Liver (tissue), 8 donors: ENCODE measurements at regions not wholly inside any gene's neighbourhood (a gene's known extent, or its start where the extent isn't known, plus 50 kb on each side); places are given as distances from the start of the nearest gene placed in this dataset.

ENCODE experiments used
- DNase-seq: peaks from one replicate; pipeline ENCODE4 v3.0.0-alpha.2; 2017; ENCODE audit warnings: low spot score
- H3K27ac ChIP-seq, 2 donors: one replicate each; pipeline ENCODE4 v1.7.0; 2013; ENCODE audit warnings: inconsistent platforms in 2 of 2, low read length in 2 of 2, control low read depth in 1 of 2, low read depth in 1 of 2, mild to moderate bottlenecking in 1 of 2
- H3K27me3 ChIP-seq, 4 donors: one replicate each; pipeline versions ENCODE4 v1.6.1 to v1.7.0; 2013; ENCODE audit warnings: low read length in 3 of 4, inconsistent platforms in 1 of 4, mild to moderate bottlenecking in 1 of 4, moderate library complexity in 1 of 4; ENCODE audit not compliant: control insufficient read depth in 4 of 4, insufficient read depth in 4 of 4
- H3K36me3 ChIP-seq, 4 donors: one replicate each; pipeline versions ENCODE4 v1.6.1 to v1.7.0; 2013; ENCODE audit warnings: low read length in 3 of 4, mild to moderate bottlenecking in 3 of 4, low read depth in 1 of 4, moderate library complexity in 1 of 4; ENCODE audit not compliant: control insufficient read depth in 4 of 4, insufficient read depth in 3 of 4
- H3K4me1 ChIP-seq, 4 donors: one replicate each; pipeline versions ENCODE4 v1.6.1 to v1.7.0; 2013; ENCODE audit warnings: low read length in 3 of 4, mild to moderate bottlenecking in 3 of 4, moderate library complexity in 1 of 4; ENCODE audit not compliant: control insufficient read depth in 4 of 4, insufficient read depth in 4 of 4
- H3K4me3 ChIP-seq, 3 donors: one replicate each; pipeline versions ENCODE4 v1.6.1 to v1.7.0; 2013; ENCODE audit warnings: low read length in 3 of 3, control low read depth in 1 of 3, low read depth in 1 of 3, mild to moderate bottlenecking in 1 of 3
- H3K9ac ChIP-seq, 2 donors: one replicate each; pipeline ENCODE4 v1.7.0; 2013; ENCODE audit warnings: low read length in 2 of 2, mild to moderate bottlenecking in 2 of 2, moderate library complexity in 2 of 2, control low read depth in 1 of 2, low read depth in 1 of 2
- H3K9me3 ChIP-seq, 4 donors: one replicate each; pipeline versions ENCODE4 v1.6.1 to v1.7.0; 2013; ENCODE audit warnings: low read length in 3 of 4; ENCODE audit not compliant: control insufficient read depth in 4 of 4
- CTCF ChIP-seq: fragments of 150-350 bp; IDR thresholded peaks from 2 replicates; pipeline ENCODE4 v1.5.1; 2017; ENCODE audit warnings: improper control_type of control experiment, low read depth, low read length; ENCODE audit not compliant: missing input control
- EGR1 ChIP-seq, 2 donors: IDR thresholded peaks; 2 replicates each; pipeline ENCODE4 v1.6.1; 2016 to 2018; ENCODE audit warnings: antibody characterized with exemption in 2 of 2, low read depth in 2 of 2
- FOXA1 ChIP-seq: IDR thresholded peaks from 2 replicates; pipeline ENCODE4 v1.6.1; 2016; ENCODE audit warnings: antibody characterized with exemption
- GABPA ChIP-seq, 2 donors: IDR thresholded peaks in 1 of 2; conservative IDR thresholded peaks in 1 of 2; 2 replicates each; pipeline ENCODE4 v1.6.1; 2016; ENCODE audit warnings: antibody characterized with exemption in 2 of 2, mild to moderate bottlenecking in 1 of 2, moderate library complexity in 1 of 2
- HNF4A ChIP-seq, 2 donors: conservative IDR thresholded peaks; 2 replicates each; pipeline ENCODE4 v1.6.1; 2016; ENCODE audit warnings: antibody characterized with exemption in 2 of 2, mild to moderate bottlenecking in 2 of 2
- JUND ChIP-seq, 2 donors: IDR thresholded peaks; 2 replicates each; pipeline ENCODE4 v1.6.1; 2016; ENCODE audit warnings: antibody characterized with exemption in 2 of 2
- MAX ChIP-seq: IDR thresholded peaks from 2 replicates; pipeline ENCODE4 v1.6.1; 2016; ENCODE audit warnings: antibody characterized with exemption
- NR2F2 ChIP-seq: IDR thresholded peaks from 2 replicates; pipeline ENCODE4 v1.6.1; 2016; ENCODE audit warnings: antibody characterized with exemption
- RAD21 ChIP-seq, 2 donors: IDR thresholded peaks; 2 replicates each; pipeline ENCODE4 v1.6.1; 2016; ENCODE audit warnings: antibody characterized with exemption in 2 of 2, mild to moderate bottlenecking in 2 of 2
- REST ChIP-seq: IDR thresholded peaks from 2 replicates; pipeline ENCODE4 v1.6.1; 2016; ENCODE audit warnings: antibody characterized with exemption, mild to moderate bottlenecking
- RXRA ChIP-seq, 2 donors: IDR thresholded peaks; 2 replicates each; pipeline ENCODE4 v1.6.1; 2017 to 2018; ENCODE audit warnings: antibody characterized with exemption in 2 of 2, mild to moderate bottlenecking in 1 of 2
- WGBS: extraction: QIAGEN DNeasy Blood & Tissue Kit; methylation state at CpG from one replicate; pipeline ENCODE4 v1.1.7; 2013; 5-methylcytosine and 5-hydroxymethylcytosine counted together
- donor health status: healthy.
- donor health status: healthy.
- donor health status: healthy.
- donor health status: healthy.
- donor health status: healthy.

GRCh38 chr13:74210693-74211393, 76.6 kb upstream of the KLF12 start:
- Histone ChIP-seq H3K9ac (no peak overlapping the region), H3K36me3 (no peaks in the 10 kb centered on the region), H3K27me3 (no peaks in the 10 kb centered on the region), H3K4me3 (no peak overlapping the region), H3K27ac (no peak overlapping the region), H3K4me1 (peaks cover 0 to 6% (median 1%) of the 10 kb centered on the region in 4 donors), H3K9me3 (no peaks in the 10 kb centered on the region)
- TF ChIP-seq CTCF = no peak
- no peak for TF ChIP-seq FOXA1
- no peak for TF ChIP-seq NR2F2
- no peak for TF ChIP-seq MAX
- no peak for TF ChIP-seq EGR1 (IDR thresholded peaks at IDR 0.05; ENCODE audit: low read depth in 2 of 2)
- TF ChIP-seq JUND (IDR thresholded peaks at IDR 0.05) = no peak
- no peak for TF ChIP-seq RXRA (IDR thresholded peaks at IDR 0.05)
- TF ChIP-seq REST = no peak
- 53% methylated on average over 4 of the region's 4 CpGs for WGBS
- no peak for DNase-seq

DNA sequence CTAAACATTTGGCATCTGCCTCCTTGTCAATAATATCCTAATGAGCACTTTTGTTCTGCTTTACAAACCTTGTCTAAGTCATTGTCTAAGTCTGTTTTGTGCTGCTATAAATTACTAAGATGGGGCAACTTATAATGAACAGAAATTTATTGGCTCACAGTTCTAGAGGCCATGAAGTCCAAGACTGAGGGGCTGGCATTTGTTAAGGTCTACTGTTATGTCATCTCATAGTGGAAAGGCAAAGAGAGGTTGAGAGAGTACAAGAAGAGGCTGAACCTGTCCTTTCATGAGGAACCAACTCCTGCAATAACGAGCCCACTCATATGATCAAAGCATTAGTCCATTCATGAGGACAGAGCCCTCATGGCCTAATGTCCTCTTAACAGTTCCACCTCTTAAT, 72.7 kb upstream of the KLF12 start:
- 90% methylated on average over 1 of the region's 1 CpG for WGBS
- Histone ChIP-seq H3K27me3 (no peaks in the 10 kb centered on the region), H3K27ac (no peak overlapping the region), H3K4me3 (no peak overlapping the region), H3K9me3 (no peaks in the 10 kb centered on the region), H3K36me3 (no peaks in the 10 kb centered on the region), H3K4me1 (peaks cover 2 to 9% (median 6%) of the 10 kb centered on the region in 4 donors), H3K9ac (no peak overlapping the region)
- no peak for DNase-seq
- TF ChIP-seq RAD21 (IDR thresholded peaks at IDR 0.05) = no peak
- no peak for TF ChIP-seq HNF4A (conservative IDR thresholded peaks at IDR 0.05)
- TF ChIP-seq GABPA (IDR thresholded peaks at IDR 0.05 in 1 of 2, conservative IDR thresholded peaks at IDR 0.05 in 1 of 2) = no peak
- no peak for TF ChIP-seq REST
- TF ChIP-seq EGR1 (IDR thresholded peaks at IDR 0.05; ENCODE audit: low read depth in 2 of 2) = no peak
